ENCODE measurements at regions not wholly inside any gene's neighbourhood (a gene's known extent, or its start where the extent isn't known, plus 50 kb on each side); places are given as distances from the start of the nearest gene placed in this dataset.
"Not testable (repeated sequence)": the region's sequence is repeated elsewhere in the genome, so short reads cannot be mapped to it uniquely, and the experiment has no call there.

DNA sequence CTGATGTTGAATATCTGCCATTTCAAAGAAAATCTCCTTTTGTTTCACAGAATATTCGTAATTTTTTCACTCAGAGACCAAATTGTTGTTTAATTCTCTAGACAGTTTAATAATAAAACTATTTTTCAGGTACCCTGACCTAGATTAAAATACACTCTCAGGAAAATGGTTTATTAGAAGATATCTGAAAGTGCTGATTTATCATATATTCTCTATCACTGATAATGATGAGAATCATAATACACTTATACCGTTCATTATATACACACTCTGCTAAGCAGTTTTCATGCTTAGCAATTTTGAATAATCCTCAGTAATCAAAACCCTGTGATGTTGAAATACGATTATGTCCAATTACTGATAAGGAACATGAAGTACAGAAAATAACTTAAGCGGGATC is 772.9 kb upstream of the CRIM1 start:
- DNase-seq (ENCODE audit: low spot score) = no peak
- Histone ChIP-seq H3K27ac (ENCODE audit: low read depth, low read length, poor library complexity, severe bottlenecking) (no peak overlapping the region), H4K20me1 (ENCODE audit: insufficient read depth, low read length) (no peaks in the 10 kb centered on the region), H3K9me3 (ENCODE audit: low read length) (peaks cover 14% of the 10 kb centered on the region; the same call in 1 of the 2 replicates), H3K4me3 (ENCODE audit: low read depth, low read length, poor library complexity, severe bottlenecking) (no peak overlapping the region), H2AFZ (ENCODE audit: low read length) (no peak overlapping the region), H3K36me3 (ENCODE audit: insufficient read depth, low read length) (no peaks in the 10 kb centered on the region), H3K4me2 (ENCODE audit: low read length) (no peak overlapping the region), H3K9me2 (ENCODE audit: insufficient read depth, low read length) (no peaks in the 10 kb centered on the region), H3K4me1 (ENCODE audit: insufficient read depth, low read length, poor library complexity, severe bottlenecking) (no peaks in the 10 kb centered on the region), H3K79me2 (ENCODE audit: insufficient read depth, low read depth, low read length) (no peaks in the 10 kb centered on the region)
- ChIA-PET CTCF (ENCODE audit: unreplicated experiment) (no interaction called here), POLR2A (no interaction called here)
- intact Hi-C loops (cut with micrococcal nuclease; ENCODE audit: unreplicated experiment) = no loop called here
- TF ChIP-seq, protein P1, sequence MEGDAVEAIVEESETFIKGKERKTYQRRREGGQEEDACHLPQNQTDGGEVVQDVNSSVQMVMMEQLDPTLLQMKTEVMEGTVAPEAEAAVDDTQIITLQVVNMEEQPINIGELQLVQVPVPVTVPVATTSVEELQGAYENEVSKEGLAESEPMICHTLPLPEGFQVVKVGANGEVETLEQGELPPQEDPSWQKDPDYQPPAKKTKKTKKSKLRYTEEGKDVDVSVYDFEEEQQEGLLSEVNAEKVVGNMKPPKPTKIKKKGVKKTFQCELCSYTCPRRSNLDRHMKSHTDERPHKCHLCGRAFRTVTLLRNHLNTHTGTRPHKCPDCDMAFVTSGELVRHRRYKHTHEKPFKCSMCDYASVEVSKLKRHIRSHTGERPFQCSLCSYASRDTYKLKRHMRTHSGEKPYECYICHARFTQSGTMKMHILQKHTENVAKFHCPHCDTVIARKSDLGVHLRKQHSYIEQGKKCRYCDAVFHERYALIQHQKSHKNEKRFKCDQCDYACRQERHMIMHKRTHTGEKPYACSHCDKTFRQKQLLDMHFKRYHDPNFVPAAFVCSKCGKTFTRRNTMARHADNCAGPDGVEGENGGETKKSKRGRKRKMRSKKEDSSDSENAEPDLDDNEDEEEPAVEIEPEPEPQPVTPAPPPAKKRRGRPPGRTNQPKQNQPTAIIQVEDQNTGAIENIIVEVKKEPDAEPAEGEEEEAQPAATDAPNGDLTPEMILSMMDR (conservative IDR thresholded peaks at IDR 0.05; ENCODE audit: low read length) = no peak
- no peak for TF ChIP-seq EZH2phosphoT487 (IDR thresholded peaks at IDR 0.05; ENCODE audit: borderline replicate concordance, low read depth, low read length)
- no TSS peak for BruUV-seq (replicated peaks)

- POLR2A ChIA-PET = interaction anchor here (0.7 kb wide), 1 partner anchor 848 kb away, joined by 5 read pairs; no protein-coding TSS in a partner anchor
- TF ChIP-seq, protein P1 (conservative IDR thresholded peaks at IDR 0.05; ENCODE audit: low read length) = no peak
- TF ChIP-seq EZH2phosphoT487 (IDR thresholded peaks at IDR 0.05; ENCODE audit: borderline replicate concordance, low read depth, low read length) = no peak
- Histone ChIP-seq H3K9me2 (ENCODE audit: insufficient read depth, low read length) (no peaks in the 10 kb centered on the region), H3K4me3 (ENCODE audit: low read depth, low read length, poor library complexity, severe bottlenecking) (no peak overlapping the region), H2AFZ (ENCODE audit: low read length) (no peak overlapping the region), H3K79me2 (ENCODE audit: insufficient read depth, low read depth, low read length) (no peaks in the 10 kb centered on the region), H3K4me1 (ENCODE audit: insufficient read depth, low read length, poor library complexity, severe bottlenecking) (no peaks in the 10 kb centered on the region), H4K20me1 (ENCODE audit: insufficient read depth, low read length) (no peaks in the 10 kb centered on the region), H3K36me3 (ENCODE audit: insufficient read depth, low read length) (no peaks in the 10 kb centered on the region), H3K27ac (ENCODE audit: low read depth, low read length, poor library complexity, severe bottlenecking) (no peak overlapping the region), H3K4me2 (ENCODE audit: low read length) (no peak overlapping the region), H3K9me3 (ENCODE audit: low read length) (peaks cover 4% of the 10 kb centered on the region; the same call in 1 of the 2 replicates)
- CTCF ChIA-PET (ENCODE audit: unreplicated experiment) = no interaction called here
- no peak for DNase-seq (ENCODE audit: low spot score)
- intact Hi-C loops (cut with micrococcal nuclease; ENCODE audit: unreplicated experiment) = no loop called here
- BruUV-seq (replicated peaks) = no TSS peak
Measured at GRCh38 chr2:35580956-35581355, 774.6 kb upstream of the CRIM1 start.

GRCh38 chr2:35568574-35568973 is 787.0 kb upstream of the CRIM1 start:
- DNase-seq (ENCODE audit: low spot score); BruUV-seq (replicated peaks); H3K27ac ChIP-seq (ENCODE audit: low read depth, low read length, poor library complexity, severe bottlenecking); intact Hi-C loops (cut with micrococcal nuclease; ENCODE audit: unreplicated experiment); H3K9me2 ChIP-seq (ENCODE audit: insufficient read depth, low read length); H3K4me2 ChIP-seq (ENCODE audit: low read length); CTCF ChIA-PET (ENCODE audit: unreplicated experiment); H3K36me3 ChIP-seq (ENCODE audit: insufficient read depth, low read length); H3K9me3 ChIP-seq (ENCODE audit: low read length); H2AFZ ChIP-seq (ENCODE audit: low read length); H4K20me1 ChIP-seq (ENCODE audit: insufficient read depth, low read length); H3K4me3 ChIP-seq (ENCODE audit: low read depth, low read length, poor library complexity, severe bottlenecking); H3K4me1 ChIP-seq (ENCODE audit: insufficient read depth, low read length, poor library complexity, severe bottlenecking); POLR2A ChIA-PET; H3K79me2 ChIP-seq (ENCODE audit: insufficient read depth, low read depth, low read length): not testable (repeated sequence)

Data from OCI-LY7 (cell line).